ENCODE measurements at regions not wholly inside any gene's neighbourhood (a gene's known extent, or its start where the extent isn't known, plus 50 kb on each side); places are given as distances from the start of the nearest gene placed in this dataset.

DNA sequence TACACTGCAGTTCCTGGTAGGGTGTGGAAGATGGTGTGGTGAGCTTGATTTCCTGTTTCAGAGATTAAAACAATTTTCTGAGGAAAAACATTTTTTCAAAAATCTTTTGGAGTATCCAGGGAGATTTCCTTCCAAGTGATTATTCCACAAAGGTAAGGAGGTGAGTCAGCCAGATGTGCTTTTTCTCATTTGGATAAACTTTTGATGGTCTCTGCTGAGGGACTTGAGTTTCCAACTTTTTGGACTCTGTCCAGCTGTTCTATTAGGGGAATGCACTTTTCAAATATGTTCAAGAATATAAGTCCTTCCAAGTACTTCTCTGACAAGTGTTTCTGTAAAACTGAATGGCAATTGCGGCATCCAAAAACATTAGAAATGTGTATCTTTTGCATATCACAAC is 628.8 kb upstream of the ADAMTS5 start:
- H3K27ac ChIP-seq, result no peak overlapping the region
- no peak for TF ChIP-seq CTCF (IDR thresholded peaks at IDR 0.05)
- DNase-seq (ENCODE audit: low spot score), result no peak
- no peak overlapping the region for H3K4me3 ChIP-seq

DNA sequence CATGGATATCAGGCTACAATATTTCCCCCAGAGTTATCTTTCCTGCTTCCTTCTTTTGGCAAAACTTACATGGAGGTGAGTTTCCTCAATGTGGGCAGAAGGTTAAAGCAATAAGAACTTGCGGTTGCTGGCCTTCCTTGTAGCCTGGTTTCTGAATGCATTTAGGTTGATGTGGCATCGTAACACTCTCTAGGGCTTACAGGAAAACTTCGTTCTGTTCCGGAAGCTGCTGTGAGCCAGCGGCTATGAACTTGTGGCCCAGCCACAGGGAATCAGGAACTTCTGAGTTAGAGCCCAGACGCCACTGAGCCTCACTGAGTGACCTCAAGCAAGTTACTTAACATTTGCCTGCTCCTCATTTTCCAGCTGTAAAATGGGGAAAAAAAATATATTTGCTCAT is 623.4 kb upstream of the ADAMTS5 start:
- Histone ChIP-seq H3K27ac (no peak overlapping the region), H3K4me3 (no peak overlapping the region)
- TF ChIP-seq CTCF (IDR thresholded peaks at IDR 0.05), result no peak
- no peak for DNase-seq (ENCODE audit: low spot score)

- Histone ChIP-seq H3K4me3 (no peak overlapping the region), H3K27ac (no peak overlapping the region)
- no peak for TF ChIP-seq CTCF (IDR thresholded peaks at IDR 0.05)
- no peak for DNase-seq (ENCODE audit: low spot score)
Observed at GRCh38 chr21:27589781-27590180, 622.9 kb upstream of the ADAMTS5 start.

GRCh38 chr21:27586986-27587385 is 620.1 kb upstream of the ADAMTS5 start:
- Histone ChIP-seq H3K27ac (no peak overlapping the region), H3K4me3 (no peak overlapping the region)
- no peak for DNase-seq (ENCODE audit: low spot score)
- no peak for TF ChIP-seq CTCF (IDR thresholded peaks at IDR 0.05)

DNA sequence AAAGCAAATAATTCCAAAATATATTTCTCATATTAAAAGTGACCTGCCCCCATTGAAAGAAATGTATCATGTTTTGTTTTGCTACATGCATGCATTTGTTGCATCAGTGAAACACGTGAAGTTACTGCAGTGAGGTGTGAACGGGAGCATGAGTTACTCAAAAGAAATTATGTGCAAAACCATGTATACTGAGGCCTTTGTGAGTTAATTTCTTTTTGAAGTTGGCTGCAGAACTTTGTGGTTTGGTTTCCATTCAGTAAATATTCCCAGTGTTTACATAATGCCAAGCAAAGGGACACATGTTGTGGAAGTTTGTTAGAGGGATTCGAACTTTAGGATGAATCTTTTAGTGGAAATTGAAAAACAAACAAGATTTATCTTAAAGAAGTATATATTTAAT is 619.4 kb upstream of the ADAMTS5 start:
- Histone ChIP-seq H3K27ac (no peak overlapping the region), H3K4me3 (no peak overlapping the region)
- no peak for DNase-seq (ENCODE audit: low spot score)
- TF ChIP-seq CTCF (IDR thresholded peaks at IDR 0.05), result no peak

- DNase-seq (ENCODE audit: low spot score), result no peak
- no peak for TF ChIP-seq CTCF (IDR thresholded peaks at IDR 0.05)
- Histone ChIP-seq H3K4me3 (no peak overlapping the region), H3K27ac (no peak overlapping the region)
Observed at GRCh38 chr21:27584256-27584655, 617.4 kb upstream of the ADAMTS5 start.

DNA sequence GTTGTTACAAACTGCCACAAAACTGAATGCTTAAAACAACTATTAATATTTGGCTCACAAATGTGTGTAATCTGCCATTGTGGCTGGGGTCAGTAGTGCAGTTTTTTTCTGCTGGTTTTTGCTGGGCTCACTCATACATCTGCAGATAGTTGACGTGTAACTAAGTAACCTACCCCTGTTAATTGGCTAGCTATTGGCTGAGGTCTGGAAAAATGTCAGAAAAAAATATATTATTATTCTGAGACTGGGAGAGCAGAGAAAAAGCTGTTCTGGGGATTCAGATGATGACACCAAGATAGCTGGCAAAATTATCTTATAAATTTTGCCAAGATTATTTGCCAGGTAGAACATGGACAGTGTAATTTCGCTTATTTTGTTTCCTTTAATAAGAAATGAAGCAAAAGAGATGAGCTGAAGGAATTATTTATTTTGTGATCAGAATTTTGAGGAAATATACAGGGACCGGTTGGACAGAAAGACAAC is 616.1 kb upstream of the ADAMTS5 start:
- H3K27ac ChIP-seq, result no peak overlapping the region
- no peak overlapping the region for H3K4me3 ChIP-seq
- DNase-seq (ENCODE audit: low spot score), result no peak
- TF ChIP-seq CTCF (IDR thresholded peaks at IDR 0.05), result no peak

Data from coronary artery (tissue), 2 donors.